Loucy (cell line): ENCODE measurements at regions not wholly inside any gene's neighbourhood (a gene's known extent, or its start where the extent isn't known, plus 50 kb on each side); places are given as distances from the start of the nearest gene placed in this dataset.

Experiments
- H2AFZ ChIP-seq: fragments of 200-600 bp; sonication (generic); 2 replicates; pipeline ENCODE4 v1.6.0; 2016; ENCODE audit warnings: antibody characterized with exemption, mild to moderate bottlenecking, low read length, moderate library complexity
- H3F3A ChIP-seq: fragments of 200-600 bp; 2 replicates; pipeline ENCODE4 v1.6.0; 2016; ENCODE audit warnings: antibody characterized with exemption, low read depth, mild to moderate bottlenecking
- H3K27me3 ChIP-seq: fragments of 200-600 bp; sonication (generic); 2 replicates; pipeline ENCODE4 v1.6.1; 2014; ENCODE audit warnings: low read length, mild to moderate bottlenecking; ENCODE audit not compliant: insufficient read depth, poor library complexity, severe bottlenecking
- H3K36me3 ChIP-seq: fragments of 200-600 bp; sonication (generic); 2 replicates; pipeline ENCODE4 v1.6.1; 2016; ENCODE audit warnings: low read length; ENCODE audit not compliant: insufficient read depth
- H3K4me1 ChIP-seq: fragments of 200-600 bp; sonication (generic); 2 replicates; pipeline ENCODE4 v1.5.1; 2014; ENCODE audit warnings: low read length, mild to moderate bottlenecking; ENCODE audit not compliant: insufficient read depth, poor library complexity, severe bottlenecking
- H3K4me2 ChIP-seq: fragments of 200-600 bp; sonication (generic); 2 replicates; pipeline ENCODE4 v1.6.0; 2014; ENCODE audit warnings: antibody characterized with exemption, low read length, low read depth, mild to moderate bottlenecking; ENCODE audit not compliant: poor library complexity, severe bottlenecking
- H3K4me3 ChIP-seq: fragments of 200-600 bp; sonication (generic); 2 replicates; pipeline ENCODE4 v1.5.1; 2014; ENCODE audit warnings: low read length, mild to moderate bottlenecking, mixed read lengths; ENCODE audit not compliant: poor library complexity, severe bottlenecking
- H3K79me2 ChIP-seq: fragments of 200-600 bp; sonication (generic); 2 replicates; pipeline ENCODE4 v1.6.1; 2014; ENCODE audit warnings: low read length; ENCODE audit not compliant: insufficient read depth
- H3K9ac ChIP-seq: fragments of 200-600 bp; sonication (generic); 2 replicates; pipeline ENCODE4 v1.6.0; 2014; ENCODE audit warnings: mild to moderate bottlenecking, low read depth, low read length, moderate library complexity; ENCODE audit not compliant: poor library complexity, severe bottlenecking
- H3K9me2 ChIP-seq: fragments of 200-600 bp; sonication (generic); replicated peaks from 2 replicates; pipeline ENCODE4 v1.6.1; 2016; ENCODE audit warnings: low read depth, low read length, mixed read lengths
- H3K9me3 ChIP-seq: fragments of 200-600 bp; sonication (generic); 2 replicates; pipeline ENCODE4 v1.6.1; 2014; ENCODE audit warnings: mild to moderate bottlenecking, antibody characterized with exemption, low read length, low read depth; ENCODE audit not compliant: insufficient read depth
- H4K20me1 ChIP-seq: fragments of 200-600 bp; sonication (generic); 2 replicates; pipeline ENCODE4 v1.6.0; 2014; ENCODE audit warnings: antibody characterized with exemption, low read length, mild to moderate bottlenecking; ENCODE audit not compliant: insufficient read depth, poor library complexity, severe bottlenecking
- EZH2phosphoT487 ChIP-seq: fragments of 200-600 bp; IDR thresholded peaks from 2 replicates; pipeline ENCODE4 v1.6.1; 2018; ENCODE audit warnings: antibody characterized with exemption, mild to moderate bottlenecking, moderate library complexity, borderline replicate concordance
- TF ChIP-seq, protein P1 (sequence below): fragments of 200-600 bp; sonication (generic); conservative IDR thresholded peaks from 2 replicates; pipeline ENCODE4 v1.5.1; 2014; ENCODE audit warnings: mild to moderate bottlenecking, antibody characterized with exemption, low read length

DNA sequence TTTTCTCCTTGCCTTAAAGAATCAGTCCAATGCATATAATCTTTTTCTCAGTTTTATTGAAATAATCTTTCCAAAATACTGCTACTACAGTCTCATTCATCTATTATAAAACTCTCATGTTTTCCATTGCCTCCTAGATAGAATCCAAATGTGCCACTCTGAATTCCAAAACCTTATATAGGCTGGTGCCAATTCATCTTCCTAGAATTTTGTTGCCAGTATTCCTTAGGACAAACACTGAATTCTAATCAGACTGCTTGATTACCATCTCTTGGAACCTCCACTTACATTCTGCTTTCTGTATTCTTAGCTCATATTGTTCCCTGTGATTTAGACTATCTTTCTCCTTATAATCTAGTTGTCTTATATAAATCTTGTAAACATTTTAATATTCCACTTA, 427.6 kb upstream of the DCC start:
- H2AFZ ChIP-seq: no peak overlapping the region
- no peaks in the 10 kb centered on the region for H3F3A ChIP-seq
- no peak overlapping the region for H3K9ac ChIP-seq
- no peaks in the 10 kb centered on the region for H3K4me1 ChIP-seq
- no peaks in the 10 kb centered on the region for H3K27me3 ChIP-seq
- no peaks in the 10 kb centered on the region for H3K9me3 ChIP-seq
- H3K36me3 ChIP-seq: no peaks in the 10 kb centered on the region
- no peaks in the 10 kb centered on the region for H4K20me1 ChIP-seq
- no peak for TF ChIP-seq EZH2phosphoT487
- TF ChIP-seq, protein P1, sequence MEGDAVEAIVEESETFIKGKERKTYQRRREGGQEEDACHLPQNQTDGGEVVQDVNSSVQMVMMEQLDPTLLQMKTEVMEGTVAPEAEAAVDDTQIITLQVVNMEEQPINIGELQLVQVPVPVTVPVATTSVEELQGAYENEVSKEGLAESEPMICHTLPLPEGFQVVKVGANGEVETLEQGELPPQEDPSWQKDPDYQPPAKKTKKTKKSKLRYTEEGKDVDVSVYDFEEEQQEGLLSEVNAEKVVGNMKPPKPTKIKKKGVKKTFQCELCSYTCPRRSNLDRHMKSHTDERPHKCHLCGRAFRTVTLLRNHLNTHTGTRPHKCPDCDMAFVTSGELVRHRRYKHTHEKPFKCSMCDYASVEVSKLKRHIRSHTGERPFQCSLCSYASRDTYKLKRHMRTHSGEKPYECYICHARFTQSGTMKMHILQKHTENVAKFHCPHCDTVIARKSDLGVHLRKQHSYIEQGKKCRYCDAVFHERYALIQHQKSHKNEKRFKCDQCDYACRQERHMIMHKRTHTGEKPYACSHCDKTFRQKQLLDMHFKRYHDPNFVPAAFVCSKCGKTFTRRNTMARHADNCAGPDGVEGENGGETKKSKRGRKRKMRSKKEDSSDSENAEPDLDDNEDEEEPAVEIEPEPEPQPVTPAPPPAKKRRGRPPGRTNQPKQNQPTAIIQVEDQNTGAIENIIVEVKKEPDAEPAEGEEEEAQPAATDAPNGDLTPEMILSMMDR: no peak
- no peak overlapping the region for H3K4me2 ChIP-seq
- H3K9me2 ChIP-seq: no peaks in the 10 kb centered on the region
- H3K4me3 ChIP-seq: no peak overlapping the region
- no peaks in the 10 kb centered on the region for H3K79me2 ChIP-seq

DNA sequence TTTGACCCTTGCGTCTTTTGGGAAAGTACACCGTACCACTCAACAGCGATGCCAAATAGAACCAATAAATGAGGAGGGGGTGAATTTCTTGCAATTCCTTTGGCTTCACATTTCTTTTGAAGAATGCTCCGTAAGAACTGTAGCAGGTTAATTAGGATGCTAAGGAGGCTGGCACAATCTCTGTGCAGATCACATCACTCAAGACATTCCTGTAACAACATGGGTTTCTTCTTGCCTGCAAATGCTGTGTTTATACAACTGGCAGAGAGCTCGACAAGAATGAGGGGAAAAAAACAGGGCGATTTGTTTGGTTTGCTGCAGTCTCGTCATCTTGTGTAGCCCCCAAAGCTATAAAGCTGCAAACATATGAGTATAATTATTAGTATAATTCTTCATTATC, 424.8 kb upstream of the DCC start:
- TF ChIP-seq, protein P1: no peak
- no peak for TF ChIP-seq EZH2phosphoT487
- no peaks in the 10 kb centered on the region for H3K9me3 ChIP-seq
- no peaks in the 10 kb centered on the region for H3K36me3 ChIP-seq
- H3K4me1 ChIP-seq: no peaks in the 10 kb centered on the region
- H3K4me3 ChIP-seq: no peak overlapping the region
- H3K79me2 ChIP-seq: no peaks in the 10 kb centered on the region
- no peak overlapping the region for H3K4me2 ChIP-seq
- no peaks in the 10 kb centered on the region for H3F3A ChIP-seq
- no peaks in the 10 kb centered on the region for H3K27me3 ChIP-seq
- H2AFZ ChIP-seq: no peak overlapping the region
- no peak overlapping the region for H3K9ac ChIP-seq
- no peaks in the 10 kb centered on the region for H3K9me2 ChIP-seq
- no peaks in the 10 kb centered on the region for H4K20me1 ChIP-seq

GRCh38 chr18:51921862-51922261, 418.1 kb upstream of the DCC start:
- Histone ChIP-seq H3K36me3 (no peaks in the 10 kb centered on the region), H3K4me3 (no peak overlapping the region), H3K4me2 (no peak overlapping the region), H4K20me1 (no peaks in the 10 kb centered on the region), H3K9me2 (no peaks in the 10 kb centered on the region), H3K27me3 (no peaks in the 10 kb centered on the region), H2AFZ (no peak overlapping the region), H3K79me2 (no peaks in the 10 kb centered on the region), H3F3A (no peaks in the 10 kb centered on the region), H3K9me3 (no peaks in the 10 kb centered on the region), H3K4me1 (no peaks in the 10 kb centered on the region), H3K9ac (no peak overlapping the region)
- TF ChIP-seq EZH2phosphoT487: no peak
- TF ChIP-seq, protein P1: no peak
